ENCODE measurements at regions not wholly inside any gene's neighbourhood (a gene's known extent, or its start where the extent isn't known, plus 50 kb on each side); places are given as distances from the start of the nearest gene placed in this dataset.
"Not testable (repeated sequence)": the region's sequence is repeated elsewhere in the genome, so short reads cannot be mapped to it uniquely, and the experiment has no call there.

DNA sequence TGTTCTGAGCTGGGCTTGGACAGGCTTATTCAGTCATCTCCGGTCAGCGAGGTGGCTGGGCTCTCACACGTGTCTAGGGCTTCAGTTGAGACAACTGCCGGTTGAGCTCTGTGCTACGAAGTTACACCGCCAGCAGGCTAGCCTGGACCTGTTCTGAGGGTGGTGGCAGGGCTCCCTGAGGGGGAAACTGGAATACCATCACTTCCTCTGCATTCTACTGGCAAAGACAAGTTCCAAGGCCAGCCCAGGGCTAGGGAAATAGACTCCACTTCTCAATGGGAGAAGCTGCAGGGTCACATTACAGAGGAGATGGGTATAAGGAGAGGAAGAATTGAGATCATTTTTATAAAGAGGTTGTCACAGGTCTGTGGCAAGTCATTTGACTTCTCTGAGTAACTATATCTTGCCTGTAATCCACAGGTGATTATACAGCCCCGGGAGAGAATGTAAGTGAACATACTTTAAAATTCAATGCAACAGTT lies 106.8 kb upstream of the IL12A start:
- Histone ChIP-seq H3K9ac (ENCODE audit: low read depth, low read length) (peak overlapping the region; percentile 52), H3K4me3 (ENCODE audit: low read length) (no peak overlapping the region)

DNA sequence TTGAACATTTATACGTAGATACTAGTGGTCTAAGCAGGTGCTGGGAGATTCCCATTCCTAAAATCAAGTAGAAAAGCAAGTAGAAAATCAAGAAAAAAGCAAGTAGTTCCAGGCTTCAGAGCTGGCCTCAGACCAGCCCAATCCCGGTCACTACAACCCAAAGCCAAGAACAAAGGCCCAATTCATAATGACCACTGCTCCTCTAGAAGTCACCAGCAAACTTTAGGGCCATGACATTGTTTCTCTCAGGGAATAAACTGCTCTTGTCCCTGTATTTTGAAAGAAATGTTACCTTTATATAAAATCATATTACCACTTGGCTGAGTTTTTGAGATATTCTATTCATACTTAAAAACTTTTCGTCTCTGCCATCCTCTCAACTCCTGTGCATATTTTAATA lies 106.3 kb upstream of the IL12A start:
- H3K9ac ChIP-seq (ENCODE audit: low read depth, low read length) = peak overlapping the region; percentile 52
- H3K4me2 ChIP-seq (ENCODE audit: low read length) = peak overlapping the region; percentile 62
- H3K4me3 ChIP-seq (ENCODE audit: low read length) = no peak overlapping the region
- peaks cover 1% of the 10 kb centered on the region for H3K36me3 ChIP-seq (ENCODE audit: insufficient read depth, low read length)
- no peaks in the 10 kb centered on the region for H3K9me3 ChIP-seq (replicated peaks; ENCODE audit: low read length)
- no peaks in the 10 kb centered on the region for H3K27me3 ChIP-seq (ENCODE audit: control insufficient read depth, insufficient read depth, low read length)
- peaks cover 62% of the 10 kb centered on the region for H3K4me1 ChIP-seq (ENCODE audit: control insufficient read depth, insufficient read depth, low read length)

More for the DNA sequence above, 106.8 kb upstream of the IL12A start:
- H3K4me2 ChIP-seq (ENCODE audit: low read length) = peak overlapping the region; percentile 3
- H3K36me3 ChIP-seq (ENCODE audit: insufficient read depth, low read length) = no peaks in the 10 kb centered on the region
- H3K9me3 ChIP-seq (replicated peaks; ENCODE audit: low read length) = no peaks in the 10 kb centered on the region
- no peaks in the 10 kb centered on the region for H3K27me3 ChIP-seq (ENCODE audit: control insufficient read depth, insufficient read depth, low read length)
- peaks cover 63% of the 10 kb centered on the region for H3K4me1 ChIP-seq (ENCODE audit: control insufficient read depth, insufficient read depth, low read length)

DNA sequence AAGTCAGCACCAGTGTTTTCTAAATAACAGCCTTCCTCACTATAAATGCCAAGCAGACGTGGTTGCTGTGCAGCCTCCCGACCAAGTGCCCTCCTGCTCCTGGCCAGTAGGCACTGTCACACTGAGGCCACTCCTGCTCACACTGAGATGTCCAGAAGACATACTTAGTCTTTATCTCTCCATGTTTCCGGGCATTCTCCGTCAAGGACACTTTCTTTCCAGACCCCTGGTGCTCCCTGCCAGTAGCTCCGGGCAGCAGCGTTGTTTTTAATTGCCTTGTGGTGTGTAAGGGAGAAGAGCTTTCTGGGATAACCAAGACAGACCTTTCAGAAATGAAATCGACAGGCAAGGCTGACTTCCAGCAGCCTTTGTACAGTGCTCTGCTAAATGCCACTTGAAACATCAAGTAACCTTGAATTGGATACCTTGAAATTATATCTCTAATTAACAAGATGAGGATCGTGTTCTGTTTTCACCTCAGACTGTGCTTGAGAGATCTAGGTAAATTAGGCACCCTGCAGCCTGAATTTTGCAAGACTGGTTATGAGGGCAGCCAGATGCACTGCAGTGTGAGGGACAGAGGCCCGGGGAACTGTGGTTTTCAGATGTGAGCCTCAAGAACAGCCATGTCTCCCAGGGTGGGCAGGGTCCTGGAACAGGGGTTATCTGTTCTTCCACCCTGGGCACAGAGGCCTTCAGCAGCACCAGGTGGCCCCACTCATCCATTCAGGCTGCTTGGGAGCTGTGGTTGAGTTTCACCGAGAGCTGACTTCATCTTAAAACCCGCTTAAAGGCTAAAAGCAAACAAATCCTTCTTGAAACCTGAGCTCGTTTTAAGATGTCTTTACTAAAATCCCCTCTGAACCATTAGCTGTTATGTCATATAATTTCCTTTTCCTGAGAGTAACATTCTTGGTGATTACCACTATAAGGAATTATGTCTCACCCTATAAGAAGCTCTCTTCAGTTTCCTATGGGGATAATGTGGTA lies 105.5 kb upstream of the IL12A start:
- no peaks in the 10 kb centered on the region for H3K9me3 ChIP-seq (replicated peaks; ENCODE audit: low read length)
- H3K9ac ChIP-seq (ENCODE audit: low read depth, low read length) = peak overlapping the region; percentile 52
- peaks cover 55% of the 10 kb centered on the region for H3K4me1 ChIP-seq (ENCODE audit: control insufficient read depth, insufficient read depth, low read length)
- no peaks in the 10 kb centered on the region for H3K27me3 ChIP-seq (ENCODE audit: control insufficient read depth, insufficient read depth, low read length)
- peaks cover 6% of the 10 kb centered on the region for H3K36me3 ChIP-seq (ENCODE audit: insufficient read depth, low read length)
- peak overlapping the region; percentile 8 for H3K4me3 ChIP-seq (ENCODE audit: low read length)
- peak overlapping the region; percentile 62 for H3K4me2 ChIP-seq (ENCODE audit: low read length)

DNA sequence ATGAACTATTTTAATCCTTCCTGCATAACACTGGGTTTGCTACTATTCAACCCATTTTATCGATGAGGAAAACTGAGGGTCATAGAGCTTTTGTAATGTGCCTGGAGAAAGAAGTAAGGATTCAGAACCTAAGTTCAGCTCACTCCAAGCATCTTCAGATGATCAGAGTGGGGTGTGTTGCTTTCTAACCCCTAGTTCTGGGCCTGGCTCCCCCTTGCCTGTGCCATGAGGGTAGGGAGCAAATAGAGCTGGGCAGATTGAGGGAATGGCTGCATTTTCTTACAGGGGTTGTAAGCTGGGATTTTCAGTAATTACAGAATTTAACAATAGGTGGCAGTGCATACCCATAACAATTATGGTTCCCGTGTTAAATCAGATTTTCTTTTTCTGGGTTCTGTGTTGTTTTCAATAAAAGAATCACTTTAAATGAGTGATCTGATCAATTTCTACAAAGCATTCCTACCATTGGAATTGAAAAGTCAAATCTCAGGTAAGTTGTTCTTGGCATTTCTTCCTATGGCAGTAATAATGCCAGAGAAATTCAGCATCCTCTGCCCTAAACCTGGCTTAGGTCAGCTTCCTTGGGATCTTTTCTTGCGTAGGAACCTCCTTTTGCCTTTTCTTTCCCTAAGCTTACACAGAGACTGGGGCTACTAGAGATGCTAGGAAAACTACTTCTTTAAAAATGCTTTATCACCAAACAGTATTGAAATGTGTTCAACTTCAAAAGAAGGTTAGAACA lies 103.8 kb upstream of the IL12A start:
- H3K27me3 ChIP-seq (ENCODE audit: control insufficient read depth, insufficient read depth, low read length) = no peaks in the 10 kb centered on the region
- H3K36me3 ChIP-seq (ENCODE audit: insufficient read depth, low read length) = peaks cover 13% of the 10 kb centered on the region
- H3K4me1 ChIP-seq (ENCODE audit: control insufficient read depth, insufficient read depth, low read length) = peaks cover 44% of the 10 kb centered on the region
- H3K4me2 ChIP-seq (ENCODE audit: low read length) = no peak overlapping the region
- H3K9me3 ChIP-seq (replicated peaks; ENCODE audit: low read length) = no peaks in the 10 kb centered on the region
- no peak overlapping the region for H3K4me3 ChIP-seq (ENCODE audit: low read length)
- peak overlapping the region; percentile 25 for H3K9ac ChIP-seq (ENCODE audit: low read depth, low read length)

DNA sequence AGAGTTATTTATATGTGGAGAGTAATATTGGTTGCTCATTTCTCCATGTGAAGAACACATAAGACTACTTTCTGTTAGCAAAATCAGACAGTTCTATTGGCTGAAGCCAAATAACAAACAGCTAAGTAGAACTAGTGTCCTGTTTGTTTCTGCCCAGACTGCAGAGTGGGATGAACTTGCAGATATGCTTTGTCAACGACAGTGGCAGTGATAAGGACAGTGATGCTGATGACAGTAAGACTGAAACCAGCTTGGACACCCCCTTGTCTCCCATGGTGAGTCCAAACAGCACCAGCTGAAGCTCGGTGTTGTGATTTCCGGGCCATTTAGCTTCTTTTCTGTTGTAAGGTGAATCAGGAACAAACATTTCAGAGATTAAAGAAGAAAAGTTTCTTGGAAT lies 102.6 kb upstream of the IL12A start:
- Histone ChIP-seq H3K9ac (ENCODE audit: low read depth, low read length) (no peak overlapping the region), H3K4me1 (ENCODE audit: control insufficient read depth, insufficient read depth, low read length) (peaks cover 34% of the 10 kb centered on the region), H3K9me3 (replicated peaks; ENCODE audit: low read length) (no peaks in the 10 kb centered on the region), H3K4me2 (ENCODE audit: low read length) (no peak overlapping the region), H3K36me3 (ENCODE audit: insufficient read depth, low read length) (peaks cover 13% of the 10 kb centered on the region), H3K27me3 (ENCODE audit: control insufficient read depth, insufficient read depth, low read length) (no peaks in the 10 kb centered on the region), H3K4me3 (ENCODE audit: low read length) (no peak overlapping the region)

DNA sequence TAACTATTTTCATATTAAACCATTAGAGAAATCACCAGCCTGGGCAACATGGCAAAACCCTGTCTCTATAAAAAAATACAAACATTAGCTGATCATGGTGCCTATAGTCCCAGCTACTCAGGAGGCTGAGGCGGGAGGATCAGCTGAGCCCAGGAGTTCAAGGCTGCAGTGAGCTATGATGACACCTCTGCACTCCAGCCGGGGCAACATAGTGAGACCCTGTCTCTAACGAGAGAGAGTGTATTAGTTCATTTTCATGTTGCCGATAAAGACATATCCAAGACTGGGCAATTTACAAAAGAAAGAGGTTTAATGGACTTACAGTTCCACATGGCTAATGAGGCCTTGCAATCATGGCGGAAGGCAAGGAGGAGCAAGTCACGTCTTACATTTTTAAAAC lies 102.1 kb upstream of the IL12A start:
- peaks cover 15% of the 10 kb centered on the region for H3K36me3 ChIP-seq (ENCODE audit: insufficient read depth, low read length)
- H3K27me3 ChIP-seq (ENCODE audit: control insufficient read depth, insufficient read depth, low read length); H3K4me3 ChIP-seq (ENCODE audit: low read length); H3K9ac ChIP-seq (ENCODE audit: low read depth, low read length); H3K4me2 ChIP-seq (ENCODE audit: low read length); H3K9me3 ChIP-seq (replicated peaks; ENCODE audit: low read length): not testable (repeated sequence)
- peaks cover 31% of the 10 kb centered on the region for H3K4me1 ChIP-seq (ENCODE audit: control insufficient read depth, insufficient read depth, low read length)

DNA sequence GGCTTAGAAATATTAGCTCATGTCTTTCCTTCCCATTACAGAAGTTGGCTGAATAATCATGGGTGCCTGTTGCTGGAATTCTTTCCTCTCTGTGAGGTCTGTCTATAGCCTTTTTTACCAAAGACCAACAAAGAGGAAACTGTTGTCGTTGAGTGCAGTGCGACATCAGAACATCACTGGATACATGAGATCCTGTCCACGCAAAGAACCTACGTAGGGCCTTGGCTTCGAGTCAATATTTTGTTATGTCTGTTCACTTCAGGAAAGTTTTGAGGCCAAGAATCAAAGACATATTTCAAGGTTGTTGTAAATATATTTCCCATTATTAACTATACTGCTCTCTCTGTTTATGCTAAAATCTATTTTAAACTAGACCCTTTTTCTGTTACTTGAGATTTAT lies 101.5 kb upstream of the IL12A start:
- Histone ChIP-seq H3K27me3 (ENCODE audit: control insufficient read depth, insufficient read depth, low read length) (no peaks in the 10 kb centered on the region), H3K4me3 (ENCODE audit: low read length) (no peak overlapping the region), H3K4me2 (ENCODE audit: low read length) (no peak overlapping the region), H3K9me3 (replicated peaks; ENCODE audit: low read length) (no peaks in the 10 kb centered on the region), H3K36me3 (ENCODE audit: insufficient read depth, low read length) (peaks cover 21% of the 10 kb centered on the region), H3K9ac (ENCODE audit: low read depth, low read length) (no peak overlapping the region), H3K4me1 (ENCODE audit: control insufficient read depth, insufficient read depth, low read length) (peaks cover 31% of the 10 kb centered on the region)

DNA sequence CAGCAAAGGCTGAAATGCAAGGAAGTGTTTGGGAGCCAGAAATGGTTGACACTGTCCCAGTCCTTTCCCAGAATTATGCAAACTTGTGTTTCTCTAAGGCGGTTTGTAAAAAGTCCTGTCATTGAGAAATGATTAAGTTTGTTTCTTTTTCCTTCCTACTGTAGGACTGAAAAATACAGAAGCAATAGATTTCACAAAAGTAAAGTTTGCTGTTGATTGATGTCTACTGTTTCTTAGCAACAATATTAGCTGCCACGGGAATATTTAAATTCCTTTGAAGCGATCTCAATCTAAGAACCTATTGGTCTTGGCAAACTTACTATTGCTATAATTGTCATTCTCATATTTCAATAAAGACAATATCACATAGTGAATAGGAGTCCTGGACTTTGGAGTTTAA lies 100.7 kb upstream of the IL12A start:
- Histone ChIP-seq H3K36me3 (ENCODE audit: insufficient read depth, low read length) (peaks cover 28% of the 10 kb centered on the region), H3K4me3 (ENCODE audit: low read length) (no peak overlapping the region), H3K27me3 (ENCODE audit: control insufficient read depth, insufficient read depth, low read length) (no peaks in the 10 kb centered on the region), H3K4me2 (ENCODE audit: low read length) (no peak overlapping the region), H3K9ac (ENCODE audit: low read depth, low read length) (no peak overlapping the region), H3K4me1 (ENCODE audit: control insufficient read depth, insufficient read depth, low read length) (peaks cover 28% of the 10 kb centered on the region), H3K9me3 (replicated peaks; ENCODE audit: low read length) (no peaks in the 10 kb centered on the region)

DNA sequence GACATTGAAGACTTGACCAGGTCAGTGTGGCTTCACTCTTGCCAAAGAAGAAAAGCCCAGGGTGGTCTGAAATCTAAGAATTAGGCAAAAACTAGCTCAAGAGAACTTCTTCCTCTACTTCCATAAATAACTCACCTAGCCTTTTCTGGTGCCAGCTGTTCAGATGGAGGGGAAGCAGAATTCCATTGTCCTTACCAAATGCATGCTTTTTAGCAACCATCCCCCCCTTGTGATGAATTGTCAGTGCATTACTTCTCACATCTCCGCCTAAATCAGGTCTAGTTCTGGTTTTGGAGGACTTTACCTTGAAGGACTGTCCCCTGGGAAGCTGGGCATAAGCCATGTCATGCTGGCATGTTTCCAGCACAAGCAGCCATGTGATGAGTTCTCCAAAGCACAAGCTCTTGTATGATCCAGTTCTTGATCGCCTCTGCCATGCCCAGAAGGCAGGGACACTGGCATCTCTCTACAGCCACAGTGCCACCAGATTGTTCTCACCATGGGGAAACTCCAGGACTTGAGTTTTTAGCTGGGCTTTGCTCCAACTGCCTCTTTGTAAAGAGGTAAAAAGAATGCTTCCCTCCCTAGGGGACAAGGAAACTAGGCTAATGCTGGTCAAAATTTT lies 96.4 kb upstream of the IL12A start:
- Histone ChIP-seq H3K9ac (ENCODE audit: low read depth, low read length) (no peak overlapping the region), H3K4me3 (ENCODE audit: low read length) (no peak overlapping the region), H3K4me2 (ENCODE audit: low read length) (no peak overlapping the region), H3K4me1 (ENCODE audit: control insufficient read depth, insufficient read depth, low read length) (peaks cover 19% of the 10 kb centered on the region), H3K36me3 (ENCODE audit: insufficient read depth, low read length) (peaks cover 45% of the 10 kb centered on the region), H3K9me3 (replicated peaks; ENCODE audit: low read length) (no peaks in the 10 kb centered on the region), H3K27me3 (ENCODE audit: control insufficient read depth, insufficient read depth, low read length) (no peaks in the 10 kb centered on the region)

DNA sequence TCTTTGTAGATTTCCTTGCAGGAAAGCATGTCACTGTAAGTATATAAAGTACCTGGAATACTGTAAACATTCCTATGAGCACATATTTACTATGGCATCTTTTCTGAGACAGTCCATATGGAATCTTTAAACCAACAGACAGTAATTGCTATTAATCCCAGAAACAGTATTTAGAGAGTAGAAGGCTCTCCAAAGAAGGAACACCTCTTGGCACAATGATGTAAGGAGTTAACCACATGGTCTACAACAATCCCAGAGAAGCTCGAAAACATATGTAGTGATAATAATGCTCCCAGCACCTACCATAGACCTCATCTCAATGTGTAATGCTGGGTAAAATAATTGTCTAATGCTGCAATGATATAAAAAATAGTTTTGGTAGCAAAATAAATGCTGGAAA lies 95.8 kb upstream of the IL12A start:
- Histone ChIP-seq H3K4me2 (ENCODE audit: low read length) (no peak overlapping the region), H3K36me3 (ENCODE audit: insufficient read depth, low read length) (peaks cover 40% of the 10 kb centered on the region), H3K27me3 (ENCODE audit: control insufficient read depth, insufficient read depth, low read length) (no peaks in the 10 kb centered on the region), H3K4me1 (ENCODE audit: control insufficient read depth, insufficient read depth, low read length) (peaks cover 24% of the 10 kb centered on the region), H3K4me3 (ENCODE audit: low read length) (no peak overlapping the region), H3K9ac (ENCODE audit: low read depth, low read length) (no peak overlapping the region), H3K9me3 (replicated peaks; ENCODE audit: low read length) (no peaks in the 10 kb centered on the region)

DNA sequence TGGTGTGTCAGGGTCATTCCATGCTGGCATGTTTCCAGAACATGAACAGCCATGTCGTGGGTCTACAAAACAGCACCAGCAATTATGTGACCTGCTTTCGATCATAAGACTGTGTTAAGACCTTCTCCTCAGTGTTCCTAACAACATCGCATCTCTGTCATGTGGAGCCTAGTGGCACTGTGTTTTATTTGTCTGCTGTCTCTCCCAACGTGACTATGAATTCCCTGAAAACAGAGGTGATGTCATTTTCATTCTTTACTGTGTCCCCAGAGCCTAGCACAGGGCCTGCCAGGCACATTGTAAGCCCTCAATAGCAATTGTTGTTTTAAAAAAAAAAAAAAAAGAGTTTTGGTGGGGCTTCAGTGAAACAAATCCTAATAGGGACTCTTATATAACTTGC lies 94.2 kb upstream of the IL12A start:
- peaks cover 30% of the 10 kb centered on the region for H3K4me1 ChIP-seq (ENCODE audit: control insufficient read depth, insufficient read depth, low read length)
- no peak overlapping the region for H3K4me2 ChIP-seq (ENCODE audit: low read length)
- no peak overlapping the region for H3K4me3 ChIP-seq (ENCODE audit: low read length)
- peaks cover 39% of the 10 kb centered on the region for H3K36me3 ChIP-seq (ENCODE audit: insufficient read depth, low read length)
- H3K9me3 ChIP-seq (replicated peaks; ENCODE audit: low read length) = no peaks in the 10 kb centered on the region
- no peaks in the 10 kb centered on the region for H3K27me3 ChIP-seq (ENCODE audit: control insufficient read depth, insufficient read depth, low read length)
- no peak overlapping the region for H3K9ac ChIP-seq (ENCODE audit: low read depth, low read length)
